Keratinocyte (primary cell): ENCODE measurements at regions not wholly inside any gene's neighbourhood (a gene's known extent, or its start where the extent isn't known, plus 50 kb on each side); places are given as distances from the start of the nearest gene placed in this dataset.
"Not testable (repeated sequence)": the region's sequence is repeated elsewhere in the genome, so short reads cannot be mapped to it uniquely, and the experiment has no call there.

ENCODE experiments used
- DNase-seq: peaks from one replicate; pipeline ENCODE4 v3.0.0-alpha.2; 2011; ENCODE audit warnings: low read depth, missing footprints, low spot score
- FAIRE-seq: peaks from 2 replicates; lab custom pipeline; 2011; peaks lifted over from hg19 to GRCh38; lab: Jason Lieb, UNC
- H2AFZ ChIP-seq: 2 replicates; pipeline ENCODE4 v1.6.0; 2012; ENCODE audit warnings: low read length, control low read depth, inconsistent platforms; ENCODE audit not compliant: control insufficient read depth
- H3K27ac ChIP-seq: 2 replicates; pipeline ENCODE4 v1.5.1; 2011; ENCODE audit warnings: low read length; ENCODE audit not compliant: control insufficient read depth, insufficient read depth
- H3K27me3 ChIP-seq: 3 replicates; pipeline ENCODE4 v1.6.0; 2011; ENCODE audit warnings: low read length; ENCODE audit not compliant: control insufficient read depth, insufficient read depth; ENCODE audit errors: extremely low read depth
- H3K36me3 ChIP-seq, 2 experiments: 2 replicates in 1 of 2; 3 replicates in 1 of 2; pipeline ENCODE4 v1.5.1; 2011; ENCODE audit warnings: low read length in 2 of 2, mild to moderate bottlenecking in 1 of 2; ENCODE audit not compliant: control insufficient read depth in 2 of 2, insufficient read depth in 2 of 2; ENCODE audit errors: extremely low read depth in 1 of 2
- H3K4me1 ChIP-seq: 3 replicates; pipeline ENCODE4 v1.5.1; 2011; ENCODE audit warnings: low read length; ENCODE audit not compliant: control insufficient read depth, insufficient read depth; ENCODE audit errors: extremely low read depth
- H3K4me2 ChIP-seq: 3 replicates; pipeline ENCODE4 v1.6.0; 2011; ENCODE audit warnings: low read depth, low read length; ENCODE audit not compliant: control insufficient read depth, insufficient read depth; ENCODE audit errors: extremely low read depth
- H3K4me3 ChIP-seq, 3 experiments: fragments of 200-600 bp in 1 of 3; sonication (generic) in 1 of 3; 2 replicates in 2 of 3; 3 replicates in 1 of 3; pipeline ENCODE4 v1.5.1; 2011 to 2016; ENCODE audit warnings: low read length in 3 of 3, mild to moderate bottlenecking in 3 of 3, control low read depth in 2 of 3, inconsistent platforms in 1 of 3, low read depth in 1 of 3, mixed read lengths in 1 of 3, mixed run types in 1 of 3, moderate library complexity in 1 of 3; ENCODE audit not compliant: control insufficient read depth in 2 of 3, insufficient read depth in 2 of 3; ENCODE audit errors: extremely low read depth in 1 of 3
- H3K79me2 ChIP-seq: 2 replicates; pipeline ENCODE4 v1.6.0; 2012; ENCODE audit warnings: low read length; ENCODE audit not compliant: control insufficient read depth, insufficient read depth
- H3K9ac ChIP-seq: 3 replicates; pipeline ENCODE4 v1.6.0; 2011; ENCODE audit warnings: low read length; ENCODE audit not compliant: control insufficient read depth, insufficient read depth; ENCODE audit errors: extremely low read depth
- H3K9me1 ChIP-seq: 3 replicates; pipeline ENCODE4 v1.6.0; 2011; ENCODE audit warnings: low read length; ENCODE audit not compliant: control insufficient read depth, insufficient read depth; ENCODE audit errors: extremely low read depth
- H3K9me3 ChIP-seq: 2 replicates; pipeline ENCODE4 v1.5.1; 2012; ENCODE audit warnings: low read depth, low read length; ENCODE audit not compliant: control insufficient read depth
- H4K20me1 ChIP-seq: 3 replicates; pipeline ENCODE4 v1.6.0; 2011; ENCODE audit warnings: low read length; ENCODE audit not compliant: control insufficient read depth, insufficient read depth; ENCODE audit errors: extremely low read depth
- CTCF ChIP-seq, 3 experiments: IDR thresholded peaks in 1 of 3; conservative IDR thresholded peaks in 1 of 3; optimal IDR thresholded peaks in 1 of 3; 2 replicates in 2 of 3; 3 replicates in 1 of 3; pipeline versions ENCODE3 to v1.5.1; 2011; ENCODE audit warnings: low read length in 3 of 3, mild to moderate bottlenecking in 3 of 3, moderate library complexity in 2 of 3, control low read depth in 1 of 3, inconsistent platforms in 1 of 3; ENCODE audit not compliant: insufficient read depth in 2 of 3; ENCODE audit errors: extremely low read depth in 1 of 3
- EZH2 ChIP-seq: IDR thresholded peaks from one replicate; pipeline ENCODE4 v1.6.1; 2012; ENCODE audit warnings: inconsistent platforms, mild to moderate bottlenecking, low read length, moderate library complexity
- dilution Hi-C: fragments of 300-500 bp; cut with MboI; formaldehyde crosslinking; loops from one replicate; pipeline ENCODE4 v1.7.0; 2020; ENCODE audit warnings: low sequenced_read_pairs; ENCODE audit not compliant: extremely low pct_ligation_motif_present

GRCh38 chr4:118557298-118557851, 127.8 kb upstream of the METTL14 start:
- Histone ChIP-seq H3K27ac (no peak overlapping the region), H3K36me3 (no peaks in the 10 kb centered on the region), H4K20me1 (no peaks in the 10 kb centered on the region), H3K4me2 (no peak overlapping the region), H3K27me3 (no peaks in the 10 kb centered on the region), H2AFZ (no peak overlapping the region), H3K4me1 (no peaks in the 10 kb centered on the region), H3K79me2 (no peaks in the 10 kb centered on the region), H3K9ac (no peak overlapping the region), H3K9me3 (no peaks in the 10 kb centered on the region), H3K9me1 (no peaks in the 10 kb centered on the region), H3K4me3 (no peak overlapping the region)
- TF ChIP-seq CTCF (optimal IDR thresholded peaks at IDR 0.05 in 1 of 3, IDR thresholded peaks at IDR 0.05 in 1 of 3, conservative IDR thresholded peaks at IDR 0.05 in 1 of 3; ENCODE audit: extremely low read depth in 1 of 3, insufficient read depth in 2 of 3, low read length in 3 of 3) (no peak), EZH2 (no peak)
- DNase-seq (no peak), FAIRE-seq (no peak)
- dilution Hi-C loops: no loop called here

- H3K4me1 ChIP-seq, H3K27me3 ChIP-seq, H3K9me1 ChIP-seq, H3K9me3 ChIP-seq, H3K4me3 ChIP-seq, H3K36me3 ChIP-seq, H3K79me2 ChIP-seq, H3K9ac ChIP-seq, dilution Hi-C loops, H3K4me2 ChIP-seq, H4K20me1 ChIP-seq, H3K27ac ChIP-seq, H2AFZ ChIP-seq, DNase-seq: not testable (repeated sequence)
- peak; percentile 70 for FAIRE-seq
Measured at GRCh38 chr4:118558188-118558587, 127.0 kb upstream of the METTL14 start.

GRCh38 chr4:118561559-118561958, 123.6 kb upstream of the METTL14 start:
- H4K20me1 ChIP-seq, H3K27ac ChIP-seq, H3K4me2 ChIP-seq, H3K4me1 ChIP-seq, H3K79me2 ChIP-seq, FAIRE-seq, H3K9me3 ChIP-seq, H2AFZ ChIP-seq, H3K36me3 ChIP-seq, H3K9ac ChIP-seq, H3K9me1 ChIP-seq, dilution Hi-C loops, H3K27me3 ChIP-seq, H3K4me3 ChIP-seq, DNase-seq: not testable (repeated sequence)

GRCh38 chr4:118566003-118566513, 119.1 kb upstream of the METTL14 start:
- H3K79me2 ChIP-seq, DNase-seq, FAIRE-seq, H3K4me2 ChIP-seq, H3K9me3 ChIP-seq, H3K27ac ChIP-seq, H3K9ac ChIP-seq, H3K36me3 ChIP-seq, H3K27me3 ChIP-seq, H3K4me3 ChIP-seq, H4K20me1 ChIP-seq, H3K4me1 ChIP-seq, dilution Hi-C loops, H3K9me1 ChIP-seq, H2AFZ ChIP-seq: not testable (repeated sequence)
